ENCODE measurements at regions not wholly inside any gene's neighbourhood (a gene's known extent, or its start where the extent isn't known, plus 50 kb on each side); places are given as distances from the start of the nearest gene placed in this dataset.

- TF ChIP-seq CTCF (conservative IDR thresholded peaks at IDR 0.05; ENCODE audit: low read length) (no peak), EZH2phosphoT487 (IDR thresholded peaks at IDR 0.05; ENCODE audit: borderline replicate concordance) (no peak)
Measured at GRCh38 chr11:16469968-16470367, 113.6 kb upstream of the SOX6 start.

Data from Loucy (cell line).